ENCODE measurements at regions not wholly inside any gene's neighbourhood (a gene's known extent, or its start where the extent isn't known, plus 50 kb on each side); places are given as distances from the start of the nearest gene placed in this dataset.

- DNase-seq (ENCODE audit: low read depth), result no peak
- TF ChIP-seq CTCF (IDR thresholded peaks at IDR 0.05; ENCODE audit: control insufficient read depth, insufficient read depth, low read depth, low read length, missing control alignments), result no peak
- no peak overlapping the region for H3K4me3 ChIP-seq (ENCODE audit: control insufficient read depth, low read depth, low read length)
Measured at GRCh38 chr6:118383924-118384323, 164.2 kb upstream of the PLN start.

- no peak overlapping the region for H3K4me3 ChIP-seq (ENCODE audit: control insufficient read depth, low read depth, low read length)
- TF ChIP-seq CTCF (IDR thresholded peaks at IDR 0.05; ENCODE audit: control insufficient read depth, insufficient read depth, low read depth, low read length, missing control alignments), result no peak
- no peak for DNase-seq (ENCODE audit: low read depth)
Measured at GRCh38 chr6:118386975-118387374, 161.1 kb upstream of the PLN start.

- no peak for TF ChIP-seq CTCF (IDR thresholded peaks at IDR 0.05; ENCODE audit: control insufficient read depth, insufficient read depth, low read depth, low read length, missing control alignments)
- peak; percentile 52 for DNase-seq (ENCODE audit: low read depth)
- no peak overlapping the region for H3K4me3 ChIP-seq (ENCODE audit: control insufficient read depth, low read depth, low read length)
Measured at GRCh38 chr6:118387921-118388701, 160.0 kb upstream of the PLN start.

- no peak for TF ChIP-seq CTCF (IDR thresholded peaks at IDR 0.05; ENCODE audit: control insufficient read depth, insufficient read depth, low read depth, low read length, missing control alignments)
- no peak overlapping the region for H3K4me3 ChIP-seq (ENCODE audit: control insufficient read depth, low read depth, low read length)
- DNase-seq (ENCODE audit: low read depth), result no peak
Measured at GRCh38 chr6:118391086-118391485, 157.0 kb upstream of the PLN start.

- no peak overlapping the region for H3K4me3 ChIP-seq (ENCODE audit: control insufficient read depth, low read depth, low read length)
- TF ChIP-seq CTCF (IDR thresholded peaks at IDR 0.05; ENCODE audit: control insufficient read depth, insufficient read depth, low read depth, low read length, missing control alignments), result no peak
- DNase-seq (ENCODE audit: low read depth), result no peak
Measured at GRCh38 chr6:118394106-118394505, 154.0 kb upstream of the PLN start.

GRCh38 chr6:118396969-118397368 lies 151.1 kb upstream of the PLN start:
- no peak for DNase-seq (ENCODE audit: low read depth)
- TF ChIP-seq CTCF (IDR thresholded peaks at IDR 0.05; ENCODE audit: control insufficient read depth, insufficient read depth, low read depth, low read length, missing control alignments), result no peak
- no peak overlapping the region for H3K4me3 ChIP-seq (ENCODE audit: control insufficient read depth, low read depth, low read length)

Data from AG09309 (cell line).